ENCODE measurements at regions not wholly inside any gene's neighbourhood (a gene's known extent, or its start where the extent isn't known, plus 50 kb on each side); places are given as distances from the start of the nearest gene placed in this dataset.

DNA sequence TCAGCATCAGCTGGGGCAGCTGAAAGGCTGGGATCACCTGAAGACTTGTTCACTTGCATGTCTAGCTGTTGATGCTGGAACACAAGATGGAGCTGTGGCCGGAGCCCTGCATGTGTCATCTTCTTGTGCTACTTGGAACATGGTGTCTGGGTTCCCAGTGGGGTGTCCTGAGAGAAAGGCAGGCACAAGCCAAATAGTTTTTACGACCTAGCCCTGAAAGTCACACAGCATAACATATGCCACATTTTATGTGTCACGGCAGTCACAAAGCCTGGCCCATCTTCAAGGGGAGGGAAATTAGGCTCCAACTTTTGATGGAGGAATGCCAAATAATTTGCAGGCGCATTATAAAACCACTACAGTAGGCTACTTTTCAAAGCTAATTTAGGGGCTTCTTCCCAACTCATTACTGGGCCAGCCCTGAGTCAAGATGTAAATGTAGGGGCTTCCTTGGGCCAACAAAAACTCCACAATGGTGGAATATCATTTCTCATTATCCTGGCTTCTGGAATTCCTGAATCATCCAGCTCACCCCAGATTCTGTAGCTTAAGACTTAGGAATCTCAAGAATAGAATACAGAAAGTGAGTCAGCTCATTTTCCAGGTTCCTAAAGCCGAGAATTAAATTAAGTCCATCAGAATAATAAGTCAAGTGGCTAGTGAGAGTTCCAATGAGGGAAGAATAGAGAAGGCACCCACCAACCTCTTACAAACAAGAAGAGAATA is 543.0 kb downstream of the TNS1 start (continued):
- TF ChIP-seq, protein P1, sequence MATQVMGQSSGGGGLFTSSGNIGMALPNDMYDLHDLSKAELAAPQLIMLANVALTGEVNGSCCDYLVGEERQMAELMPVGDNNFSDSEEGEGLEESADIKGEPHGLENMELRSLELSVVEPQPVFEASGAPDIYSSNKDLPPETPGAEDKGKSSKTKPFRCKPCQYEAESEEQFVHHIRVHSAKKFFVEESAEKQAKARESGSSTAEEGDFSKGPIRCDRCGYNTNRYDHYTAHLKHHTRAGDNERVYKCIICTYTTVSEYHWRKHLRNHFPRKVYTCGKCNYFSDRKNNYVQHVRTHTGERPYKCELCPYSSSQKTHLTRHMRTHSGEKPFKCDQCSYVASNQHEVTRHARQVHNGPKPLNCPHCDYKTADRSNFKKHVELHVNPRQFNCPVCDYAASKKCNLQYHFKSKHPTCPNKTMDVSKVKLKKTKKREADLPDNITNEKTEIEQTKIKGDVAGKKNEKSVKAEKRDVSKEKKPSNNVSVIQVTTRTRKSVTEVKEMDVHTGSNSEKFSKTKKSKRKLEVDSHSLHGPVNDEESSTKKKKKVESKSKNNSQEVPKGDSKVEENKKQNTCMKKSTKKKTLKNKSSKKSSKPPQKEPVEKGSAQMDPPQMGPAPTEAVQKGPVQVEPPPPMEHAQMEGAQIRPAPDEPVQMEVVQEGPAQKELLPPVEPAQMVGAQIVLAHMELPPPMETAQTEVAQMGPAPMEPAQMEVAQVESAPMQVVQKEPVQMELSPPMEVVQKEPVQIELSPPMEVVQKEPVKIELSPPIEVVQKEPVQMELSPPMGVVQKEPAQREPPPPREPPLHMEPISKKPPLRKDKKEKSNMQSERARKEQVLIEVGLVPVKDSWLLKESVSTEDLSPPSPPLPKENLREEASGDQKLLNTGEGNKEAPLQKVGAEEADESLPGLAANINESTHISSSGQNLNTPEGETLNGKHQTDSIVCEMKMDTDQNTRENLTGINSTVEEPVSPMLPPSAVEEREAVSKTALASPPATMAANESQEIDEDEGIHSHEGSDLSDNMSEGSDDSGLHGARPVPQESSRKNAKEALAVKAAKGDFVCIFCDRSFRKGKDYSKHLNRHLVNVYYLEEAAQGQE (IDR thresholded peaks at IDR 0.05; ENCODE audit: unreplicated experiment) = no peak
- no peak for TF ChIP-seq EZH2phosphoT487 (IDR thresholded peaks at IDR 0.05; ENCODE audit: unreplicated experiment)

DNA sequence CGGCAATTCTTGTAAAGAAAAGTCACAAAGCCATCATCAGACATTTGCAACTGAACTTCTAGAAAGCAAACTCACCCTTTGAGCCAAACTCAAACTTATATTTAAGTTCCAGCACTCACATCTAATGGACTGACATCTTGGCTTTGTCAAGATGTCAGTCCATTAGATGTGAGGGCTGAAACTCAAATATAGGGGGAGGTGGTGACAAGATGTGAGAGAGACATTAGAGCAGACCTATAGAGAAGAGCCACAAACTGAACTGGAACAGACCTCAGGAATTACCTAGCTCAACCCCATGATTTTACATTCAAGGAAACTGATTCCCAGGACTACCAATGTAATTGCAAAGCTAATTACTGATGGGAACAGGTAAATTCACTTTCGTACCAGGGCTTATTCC is 543.8 kb downstream of the TNS1 start:
- Histone ChIP-seq H2AFZ (no peak overlapping the region), H4K20me1 (replicated peaks; ENCODE audit: insufficient read depth) (no peaks in the 10 kb centered on the region), H3F3A (replicated peaks; ENCODE audit: low read depth) (no peaks in the 10 kb centered on the region), H3K36me3 (ENCODE audit: insufficient read depth) (no peaks in the 10 kb centered on the region), H3K4me1 (ENCODE audit: insufficient read depth) (no peaks in the 10 kb centered on the region), H3K4me2 (no peak overlapping the region), H3K79me2 (replicated peaks; ENCODE audit: insufficient read depth) (no peaks in the 10 kb centered on the region), H3K27ac (ENCODE audit: low read depth) (no peak overlapping the region), H3K4me3 (no peak overlapping the region), H3K27me3 (ENCODE audit: insufficient read depth) (no peaks in the 10 kb centered on the region), H3K9me2 (ENCODE audit: insufficient read depth) (peaks cover 10% of the 10 kb centered on the region; the same call in 1 of the 2 replicates)
- H3K9me3 Mint-ChIP-seq = no peaks in the 10 kb centered on the region
- no peak overlapping the region for H3K4me3 Mint-ChIP-seq
- DNase-seq (ENCODE audit: low spot score) = no peak
- no peak for ATAC-seq
- H3K27ac Mint-ChIP-seq = no peak overlapping the region
- no peaks in the 10 kb centered on the region for H3K27me3 Mint-ChIP-seq (ENCODE audit: insufficient read depth, low read depth, poor library complexity)
- no peaks in the 10 kb centered on the region for H3K36me3 Mint-ChIP-seq (ENCODE audit: low read depth)
- no peaks in the 10 kb centered on the region for H3K4me1 Mint-ChIP-seq
- TF ChIP-seq CREB1 (CRISPR knock-in tag; IDR thresholded peaks at IDR 0.05; ENCODE audit: low read depth) = no peak

DNA sequence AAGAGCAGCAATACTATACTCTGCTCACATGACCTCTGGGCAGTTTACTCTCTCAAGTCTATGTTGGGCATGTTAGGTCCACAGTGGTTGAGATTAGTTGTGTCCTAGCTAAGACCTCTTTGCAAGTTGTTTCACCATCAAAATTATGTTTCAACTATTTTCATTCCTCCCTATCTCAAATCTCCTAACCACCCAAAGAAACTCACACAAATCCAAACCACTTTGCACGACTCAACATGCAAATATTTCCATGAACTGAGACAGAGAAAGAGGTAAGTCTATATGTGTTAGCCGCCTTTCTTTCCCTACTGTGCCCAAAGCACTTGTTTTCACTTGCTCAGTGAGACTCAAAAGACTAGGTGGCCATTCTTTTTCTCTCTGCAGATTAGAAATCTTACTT is 546.8 kb downstream of the TNS1 start:
- Histone ChIP-seq H3K27me3 (ENCODE audit: insufficient read depth) (no peaks in the 10 kb centered on the region), H3K79me2 (replicated peaks; ENCODE audit: insufficient read depth) (no peaks in the 10 kb centered on the region), H3F3A (replicated peaks; ENCODE audit: low read depth) (no peaks in the 10 kb centered on the region), H3K36me3 (ENCODE audit: insufficient read depth) (no peaks in the 10 kb centered on the region), H3K4me2 (no peak overlapping the region), H2AFZ (no peak overlapping the region), H3K27ac (ENCODE audit: low read depth) (no peak overlapping the region), H3K9me2 (ENCODE audit: insufficient read depth) (peaks cover 11% of the 10 kb centered on the region), H3K4me1 (ENCODE audit: insufficient read depth) (no peaks in the 10 kb centered on the region), H4K20me1 (replicated peaks; ENCODE audit: insufficient read depth) (no peaks in the 10 kb centered on the region), H3K4me3 (no peak overlapping the region)
- H3K36me3 Mint-ChIP-seq (ENCODE audit: low read depth) = no peaks in the 10 kb centered on the region
- no peaks in the 10 kb centered on the region for H3K4me1 Mint-ChIP-seq
- H3K27me3 Mint-ChIP-seq (ENCODE audit: insufficient read depth, low read depth, poor library complexity) = no peaks in the 10 kb centered on the region
- H3K4me3 Mint-ChIP-seq = no peak overlapping the region
- H3K27ac Mint-ChIP-seq = no peak overlapping the region
- DNase-seq (ENCODE audit: low spot score) = no peak
- no peaks in the 10 kb centered on the region for H3K9me3 Mint-ChIP-seq
- no peak for ATAC-seq
- TF ChIP-seq, protein P2, sequence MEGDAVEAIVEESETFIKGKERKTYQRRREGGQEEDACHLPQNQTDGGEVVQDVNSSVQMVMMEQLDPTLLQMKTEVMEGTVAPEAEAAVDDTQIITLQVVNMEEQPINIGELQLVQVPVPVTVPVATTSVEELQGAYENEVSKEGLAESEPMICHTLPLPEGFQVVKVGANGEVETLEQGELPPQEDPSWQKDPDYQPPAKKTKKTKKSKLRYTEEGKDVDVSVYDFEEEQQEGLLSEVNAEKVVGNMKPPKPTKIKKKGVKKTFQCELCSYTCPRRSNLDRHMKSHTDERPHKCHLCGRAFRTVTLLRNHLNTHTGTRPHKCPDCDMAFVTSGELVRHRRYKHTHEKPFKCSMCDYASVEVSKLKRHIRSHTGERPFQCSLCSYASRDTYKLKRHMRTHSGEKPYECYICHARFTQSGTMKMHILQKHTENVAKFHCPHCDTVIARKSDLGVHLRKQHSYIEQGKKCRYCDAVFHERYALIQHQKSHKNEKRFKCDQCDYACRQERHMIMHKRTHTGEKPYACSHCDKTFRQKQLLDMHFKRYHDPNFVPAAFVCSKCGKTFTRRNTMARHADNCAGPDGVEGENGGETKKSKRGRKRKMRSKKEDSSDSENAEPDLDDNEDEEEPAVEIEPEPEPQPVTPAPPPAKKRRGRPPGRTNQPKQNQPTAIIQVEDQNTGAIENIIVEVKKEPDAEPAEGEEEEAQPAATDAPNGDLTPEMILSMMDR (conservative IDR thresholded peaks at IDR 0.05; ENCODE audit: low read depth in 2 of 2) = no peak
- TF ChIP-seq CREB1 (CRISPR knock-in tag; IDR thresholded peaks at IDR 0.05; ENCODE audit: low read depth) = no peak
